Lower leg skin (tissue), 3 donors: ENCODE measurements at regions not wholly inside any gene's neighbourhood (a gene's known extent, or its start where the extent isn't known, plus 50 kb on each side); places are given as distances from the start of the nearest gene placed in this dataset.

Source experiments
- CTCF ChIP-seq, 3 donors: fragments of 450-650 bp; IDR thresholded peaks; one replicate each; pipeline ENCODE4 v1.5.1; 2016; ENCODE audit warnings: antibody characterized with exemption in 3 of 3, mild to moderate bottlenecking in 3 of 3, moderate library complexity in 2 of 3
- POLR2A ChIP-seq, 2 donors: fragments of 450-650 bp; IDR thresholded peaks; one replicate each; pipeline ENCODE4 v1.6.1; 2016 to 2017; ENCODE audit warnings: antibody characterized with exemption in 2 of 2, mild to moderate bottlenecking in 1 of 2, moderate library complexity in 1 of 2

DNA sequence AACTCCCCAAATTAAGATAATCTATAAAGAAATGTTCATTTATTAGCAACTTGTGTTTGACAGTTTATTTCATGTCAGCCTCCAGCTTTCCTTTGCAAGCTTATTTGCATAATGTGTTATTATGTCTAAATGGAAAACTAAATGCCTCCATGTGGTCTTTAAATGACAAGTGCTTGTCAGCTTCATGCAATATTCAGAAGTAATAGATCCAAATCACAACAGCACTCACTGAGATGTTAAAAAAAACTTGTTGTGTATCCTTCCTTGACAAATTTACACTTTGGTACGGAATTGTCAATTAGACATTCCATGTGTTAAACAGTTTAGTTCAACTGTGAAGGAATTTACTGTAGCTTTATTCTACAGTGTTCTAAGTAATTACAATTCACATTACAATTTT is 124.4 kb upstream of the PTBP2 start:
- no peak for TF ChIP-seq CTCF (IDR thresholded peaks at IDR 0.05)
- TF ChIP-seq POLR2A (IDR thresholded peaks at IDR 0.05) = no peak
